ENCODE measurements at regions not wholly inside any gene's neighbourhood (a gene's known extent, or its start where the extent isn't known, plus 50 kb on each side); places are given as distances from the start of the nearest gene placed in this dataset.

DNA sequence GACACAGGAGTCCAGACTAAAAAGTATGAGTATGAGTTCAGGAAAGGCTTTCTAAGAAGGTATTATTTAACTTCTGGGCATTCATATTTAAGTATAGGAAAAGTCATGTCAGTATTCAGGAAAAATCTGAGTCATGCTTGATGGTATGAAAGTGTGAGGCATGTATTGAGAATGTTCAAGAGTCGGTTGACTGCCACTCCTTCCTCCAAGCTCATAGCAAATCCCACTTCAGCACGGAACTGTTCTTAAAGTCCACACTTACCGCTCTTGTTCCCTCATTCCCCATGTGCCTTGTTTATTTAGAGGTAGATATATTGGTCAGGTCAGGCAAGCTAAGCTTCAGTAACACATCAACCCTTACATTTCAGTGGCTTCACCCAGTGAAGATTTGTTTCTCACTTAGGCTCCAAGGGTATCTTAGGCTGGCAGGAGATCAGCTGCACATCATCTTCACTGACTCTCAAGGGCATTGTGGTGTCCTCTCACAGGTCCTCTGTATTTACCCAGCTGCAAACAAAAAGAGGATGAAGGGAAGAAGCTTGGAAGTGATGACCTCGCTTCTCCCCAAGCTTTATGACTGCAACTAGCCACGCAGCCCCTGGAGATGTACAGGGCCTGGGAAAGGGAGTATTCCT lies 1189.2 kb downstream of the EFNB2 start:
- no peaks in the 10 kb centered on the region for H3K9me3 ChIP-seq (ENCODE audit: low read depth, low read length)
- H3K36me3 ChIP-seq (ENCODE audit: insufficient read depth, low read length): no peaks in the 10 kb centered on the region
- peak overlapping the region; percentile 73 for H2AFZ ChIP-seq (ENCODE audit: low read length)
- H4K20me1 ChIP-seq (ENCODE audit: insufficient read depth, low read length): no peaks in the 10 kb centered on the region
- H3K4me2 ChIP-seq (ENCODE audit: insufficient read depth, low read length): peak overlapping the region; percentile 62
- H3K4me3 ChIP-seq (ENCODE audit: insufficient read depth, low read length): no peak overlapping the region
- DNase-seq (ENCODE audit: insufficient read length, low spot score, missing footprints): no peak
- TF ChIP-seq CTCF (IDR thresholded peaks at IDR 0.05; ENCODE audit: extremely low read depth, low read depth, low read length): no peak
- H3K4me1 ChIP-seq (ENCODE audit: insufficient read depth, low read length): peaks cover 16% of the 10 kb centered on the region
- H3K79me2 ChIP-seq (ENCODE audit: insufficient read depth, low read length): no peaks in the 10 kb centered on the region
- no peaks in the 10 kb centered on the region for H3K27me3 ChIP-seq (ENCODE audit: insufficient read depth, low read length)
- peak overlapping the region; percentile 60 for H3K27ac ChIP-seq (ENCODE audit: low read depth, low read length)

DNA sequence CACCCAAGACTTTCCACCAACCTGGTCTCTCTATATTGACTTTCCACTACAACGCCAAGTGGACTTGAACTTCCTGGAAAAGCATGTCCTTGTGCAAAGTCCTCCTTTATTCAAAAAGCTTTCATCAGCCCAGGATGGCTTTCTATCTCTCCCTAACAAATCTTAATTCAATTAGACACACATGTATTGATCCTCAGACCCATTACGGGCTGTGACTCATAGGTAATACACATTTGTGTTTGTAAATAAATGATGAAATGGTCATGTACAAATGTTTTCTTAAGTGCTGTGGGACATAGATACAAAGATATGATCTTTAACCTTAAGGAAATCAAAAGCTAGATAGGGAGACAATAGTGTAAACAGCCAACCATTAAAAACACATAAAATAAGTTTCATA lies 1189.7 kb downstream of the EFNB2 start:
- Histone ChIP-seq H2AFZ (ENCODE audit: low read length) (no peak overlapping the region), H3K4me3 (ENCODE audit: insufficient read depth, low read length) (no peak overlapping the region), H4K20me1 (ENCODE audit: insufficient read depth, low read length) (no peaks in the 10 kb centered on the region), H3K36me3 (ENCODE audit: insufficient read depth, low read length) (no peaks in the 10 kb centered on the region), H3K9me3 (ENCODE audit: low read depth, low read length) (no peaks in the 10 kb centered on the region), H3K4me2 (ENCODE audit: insufficient read depth, low read length) (no peak overlapping the region), H3K27me3 (ENCODE audit: insufficient read depth, low read length) (no peaks in the 10 kb centered on the region), H3K79me2 (ENCODE audit: insufficient read depth, low read length) (no peaks in the 10 kb centered on the region), H3K27ac (ENCODE audit: low read depth, low read length) (peak overlapping the region; percentile 43), H3K4me1 (ENCODE audit: insufficient read depth, low read length) (peaks cover 16% of the 10 kb centered on the region)
- no peak for DNase-seq (ENCODE audit: insufficient read length, low spot score, missing footprints)
- TF ChIP-seq CTCF (IDR thresholded peaks at IDR 0.05; ENCODE audit: extremely low read depth, low read depth, low read length): no peak

GRCh38 chr13:105345131-105345530 lies 1190.3 kb downstream of the EFNB2 start:
- H2AFZ ChIP-seq (ENCODE audit: low read length): no peak overlapping the region
- H4K20me1 ChIP-seq (ENCODE audit: insufficient read depth, low read length): no peaks in the 10 kb centered on the region
- no peak overlapping the region for H3K4me2 ChIP-seq (ENCODE audit: insufficient read depth, low read length)
- H3K4me1 ChIP-seq (ENCODE audit: insufficient read depth, low read length): peaks cover 16% of the 10 kb centered on the region
- H3K27ac ChIP-seq (ENCODE audit: low read depth, low read length): no peak overlapping the region
- no peaks in the 10 kb centered on the region for H3K27me3 ChIP-seq (ENCODE audit: insufficient read depth, low read length)
- no peak overlapping the region for H3K4me3 ChIP-seq (ENCODE audit: insufficient read depth, low read length)
- H3K36me3 ChIP-seq (ENCODE audit: insufficient read depth, low read length): no peaks in the 10 kb centered on the region
- no peak for TF ChIP-seq CTCF (IDR thresholded peaks at IDR 0.05; ENCODE audit: extremely low read depth, low read depth, low read length)
- H3K9me3 ChIP-seq (ENCODE audit: low read depth, low read length): no peaks in the 10 kb centered on the region
- DNase-seq (ENCODE audit: insufficient read length, low spot score, missing footprints): no peak
- no peaks in the 10 kb centered on the region for H3K79me2 ChIP-seq (ENCODE audit: insufficient read depth, low read length)

DNA sequence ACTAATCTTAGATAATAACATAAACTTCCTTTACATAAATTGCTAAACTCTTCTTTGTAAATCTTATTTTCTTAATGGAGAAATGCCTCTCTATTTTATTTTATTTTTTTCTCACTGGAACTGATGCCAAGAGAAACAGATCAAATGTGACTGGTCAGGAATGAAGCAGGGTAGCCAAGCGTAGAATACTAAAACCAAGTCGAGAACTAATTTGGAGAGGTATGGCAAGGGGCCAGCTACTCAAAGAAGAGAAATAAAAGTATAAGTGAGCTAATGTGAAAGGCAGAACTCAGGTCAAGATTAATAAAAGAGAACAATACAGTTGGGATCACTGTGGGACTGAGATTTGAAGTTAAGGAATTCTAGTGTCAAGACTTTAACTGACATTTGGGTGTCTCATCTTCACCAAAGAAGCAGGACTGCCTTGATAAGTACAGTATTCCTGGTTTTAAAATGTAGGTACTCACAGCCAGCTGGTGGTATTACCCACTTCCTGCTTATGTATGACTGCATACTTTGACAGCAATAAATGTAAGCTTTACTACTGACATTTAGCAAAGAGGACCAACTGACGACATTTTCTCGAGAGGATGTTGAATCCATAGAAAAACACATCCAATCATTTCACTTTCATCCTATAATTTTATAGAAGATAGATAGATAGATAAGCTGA lies 1192.2 kb downstream of the EFNB2 start:
- no peaks in the 10 kb centered on the region for H3K27me3 ChIP-seq (ENCODE audit: insufficient read depth, low read length)
- H3K9me3 ChIP-seq (ENCODE audit: low read depth, low read length): no peaks in the 10 kb centered on the region
- no peak overlapping the region for H3K4me2 ChIP-seq (ENCODE audit: insufficient read depth, low read length)
- no peak for DNase-seq (ENCODE audit: insufficient read length, low spot score, missing footprints)
- TF ChIP-seq CTCF (IDR thresholded peaks at IDR 0.05; ENCODE audit: extremely low read depth, low read depth, low read length): no peak
- H3K36me3 ChIP-seq (ENCODE audit: insufficient read depth, low read length): no peaks in the 10 kb centered on the region
- no peak overlapping the region for H3K4me3 ChIP-seq (ENCODE audit: insufficient read depth, low read length)
- H2AFZ ChIP-seq (ENCODE audit: low read length): no peak overlapping the region
- H3K79me2 ChIP-seq (ENCODE audit: insufficient read depth, low read length): no peaks in the 10 kb centered on the region
- no peaks in the 10 kb centered on the region for H4K20me1 ChIP-seq (ENCODE audit: insufficient read depth, low read length)
- peak overlapping the region; percentile 4 for H3K27ac ChIP-seq (ENCODE audit: low read depth, low read length)
- H3K4me1 ChIP-seq (ENCODE audit: insufficient read depth, low read length): peaks cover 16% of the 10 kb centered on the region

All from osteoblast (primary cell).